Esophagus muscularis mucosa (tissue), 4 donors: ENCODE measurements at regions not wholly inside any gene's neighbourhood (a gene's known extent, or its start where the extent isn't known, plus 50 kb on each side); places are given as distances from the start of the nearest gene placed in this dataset.
"Not testable (repeated sequence)": the region's sequence is repeated elsewhere in the genome, so short reads cannot be mapped to it uniquely, and the experiment has no call there.

ENCODE experiments used
- DNase-seq: peaks from one replicate; pipeline ENCODE4 v3.0.0-alpha.2; 2017; ENCODE audit errors: extremely low spot score
- H3K27ac ChIP-seq, 4 donors: fragments of 200-600 bp; sonication (generic); replicated peaks in 1 of 4; 1 replicate in 3 of 4; 2 replicates in 1 of 4; pipeline ENCODE4 v1.5.1; 2016 to 2019; ENCODE audit warnings: mild to moderate bottlenecking in 1 of 4
- H3K27me3 ChIP-seq, 4 donors: fragments of 200-600 bp; sonication (generic); one replicate each; pipeline versions ENCODE4 v1.5.1 to v1.6.0; 2016 to 2019
- H3K36me3 ChIP-seq, 4 donors: fragments of 200-600 bp; sonication (generic); one replicate each; pipeline ENCODE4 v1.5.1; 2016 to 2019
- H3K4me1 ChIP-seq, 4 donors: fragments of 200-600 bp; sonication (generic); one replicate each; pipeline ENCODE4 v1.5.1; 2016 to 2019
- H3K4me3 ChIP-seq, 4 donors: fragments of 200-600 bp; sonication (generic); 1 replicate in 2 of 4; 2 replicates in 2 of 4; pipeline ENCODE4 v1.5.1; 2016 to 2019; ENCODE audit warnings: mild to moderate bottlenecking in 4 of 4, moderate library complexity in 1 of 4
- H3K9me3 ChIP-seq, 4 donors: fragments of 200-600 bp; sonication (generic); 1 replicate in 3 of 4; 2 replicates in 1 of 4; pipeline ENCODE4 v1.5.1; 2016 to 2019
- CTCF ChIP-seq, 3 experiments: fragments of 200-600 bp in 2 of 3; fragments of 450-650 bp in 1 of 3; sonication (generic) in 2 of 3; IDR thresholded peaks; one replicate each; pipeline ENCODE4 v1.5.1; 2017 to 2019; ENCODE audit warnings: antibody characterized with exemption in 3 of 3, mild to moderate bottlenecking in 2 of 3, moderate library complexity in 1 of 3
- EP300 ChIP-seq: sonication (generic); formaldehyde crosslinking; IDR thresholded peaks from one replicate; pipeline ENCODE4 v1.6.1; 2017; ENCODE audit warnings: antibody characterized with exemption
- POLR2A ChIP-seq: fragments of 450-650 bp; IDR thresholded peaks from one replicate; pipeline ENCODE4 v1.6.1; 2017; ENCODE audit warnings: antibody characterized with exemption, moderate library complexity, mild to moderate bottlenecking, low read depth
- POLR2AphosphoS5 ChIP-seq, 2 donors: sonication (generic); formaldehyde crosslinking; IDR thresholded peaks; one replicate each; pipeline ENCODE4 v1.6.1; 2017; ENCODE audit warnings: antibody characterized with exemption in 2 of 2
- WGBS: methylation state at CpG from one replicate; pipeline ENCODE4 v1.1.5; 2018; 5-methylcytosine and 5-hydroxymethylcytosine counted together
- intact Hi-C: fragments of 100-400 bp; cut with DNase I; formaldehyde crosslinking; loops from one replicate; pipeline ENCODE4 v1.15.1; 2023

GRCh38 chr6:140462076-140462452 is 1087.6 kb upstream of the CITED2 start:
- TF ChIP-seq POLR2A (no peak), EP300 (no peak), POLR2AphosphoS5 (IDR thresholded peaks at IDR 0.05) (no peak)
- Histone ChIP-seq H3K4me3 (no peak overlapping the region), H3K36me3 (no peaks in the 10 kb centered on the region), H3K27me3 (no peaks in the 10 kb centered on the region), H3K4me1 (peaks cover 17 to 28% (median 23%) of the 10 kb centered on the region in 4 donors), H3K9me3 (peaks cover 0 to 4% (median 0%) of the 10 kb centered on the region in 4 donors), H3K27ac (peak overlapping the region; percentile 65 to 79 (median 74))
- intact Hi-C loops = no loop called here
- DNase-seq = no peak

GRCh38 chr6:140460267-140460666 is 1085.8 kb upstream of the CITED2 start:
- no peak for DNase-seq
- TF ChIP-seq CTCF (IDR thresholded peaks at IDR 0.05) (no peak), POLR2AphosphoS5 (IDR thresholded peaks at IDR 0.05) (no peak), POLR2A (no peak), EP300 (no peak)
- no peaks in the 10 kb centered on the region for H3K9me3 ChIP-seq
- H3K4me1 ChIP-seq = peaks cover 17 to 28% (median 23%) of the 10 kb centered on the region in 4 donors
- no peak overlapping the region for H3K27ac ChIP-seq
- H3K27me3 ChIP-seq = no peaks in the 10 kb centered on the region
- intact Hi-C loops = no loop called here
- no peak overlapping the region for H3K4me3 ChIP-seq
- H3K36me3 ChIP-seq = no peaks in the 10 kb centered on the region
- WGBS = 89% methylated on average over 1 of the region's 1 CpG

- intact Hi-C loops = no loop called here
- 85% methylated on average over 2 of the region's 2 CpGs for WGBS
- H3K27ac ChIP-seq = no peak overlapping the region
- H3K27me3 ChIP-seq = no peaks in the 10 kb centered on the region
- DNase-seq = no peak
- TF ChIP-seq POLR2A = no peak
- no peak for TF ChIP-seq CTCF (IDR thresholded peaks at IDR 0.05)
- no peak for TF ChIP-seq EP300
- TF ChIP-seq POLR2AphosphoS5 (IDR thresholded peaks at IDR 0.05) = no peak
- no peaks in the 10 kb centered on the region for H3K9me3 ChIP-seq
- H3K4me1 ChIP-seq = peaks cover 17 to 28% (median 23%) of the 10 kb centered on the region in 4 donors
- H3K4me3 ChIP-seq = no peak overlapping the region
- H3K36me3 ChIP-seq = no peaks in the 10 kb centered on the region
These were observed 1084.8 kb upstream of the CITED2 start for GRCh38 chr6:140459209-140459608.

- Histone ChIP-seq H3K4me3 (no peak overlapping the region), H3K27ac (no peak overlapping the region), H3K4me1 (peaks cover 12 to 24% (median 20%) of the 10 kb centered on the region in 4 donors), H3K27me3 (no peaks in the 10 kb centered on the region), H3K36me3 (no peaks in the 10 kb centered on the region), H3K9me3 (no peaks in the 10 kb centered on the region)
- intact Hi-C loops = no loop called here
- TF ChIP-seq POLR2A (no peak), EP300 (no peak), POLR2AphosphoS5 (IDR thresholded peaks at IDR 0.05) (no peak), CTCF (IDR thresholded peaks at IDR 0.05) (no peak)
- no peak for DNase-seq
These were observed 1071.8 kb upstream of the CITED2 start for GRCh38 chr6:140446241-140446640.

- TF ChIP-seq POLR2A (no peak), CTCF (IDR thresholded peaks at IDR 0.05) (no peak), EP300 (no peak), POLR2AphosphoS5 (IDR thresholded peaks at IDR 0.05) (no peak)
- H3K4me1 ChIP-seq = peaks cover 12 to 31% (median 26%) of the 10 kb centered on the region in 4 donors
- H3K27ac ChIP-seq = no peak overlapping the region
- 42% methylated on average over 3 of the region's 3 CpGs for WGBS
- H3K36me3 ChIP-seq = no peaks in the 10 kb centered on the region
- H3K9me3 ChIP-seq = no peaks in the 10 kb centered on the region
- H3K27me3 ChIP-seq = no peaks in the 10 kb centered on the region
- intact Hi-C loops = no loop called here
- DNase-seq = no peak
- H3K4me3 ChIP-seq = no peak overlapping the region
These were observed 1071.1 kb upstream of the CITED2 start for GRCh38 chr6:140445474-140446004.

GRCh38 chr6:140443112-140443511 is 1068.7 kb upstream of the CITED2 start:
- peaks cover 14 to 44% (median 35%) of the 10 kb centered on the region in 4 donors for H3K4me1 ChIP-seq
- H3K36me3 ChIP-seq, DNase-seq, H3K27ac ChIP-seq, H3K9me3 ChIP-seq, H3K27me3 ChIP-seq, H3K4me3 ChIP-seq: not testable (repeated sequence)
- intact Hi-C loops = loop anchor here (5.0 kb wide), 1 partner anchor 1076 kb away; no protein-coding TSS in a partner anchor
- WGBS = 99% methylated on average over 7 of the region's 7 CpGs
